ENCODE measurements at regions not wholly inside any gene's neighbourhood (a gene's known extent, or its start where the extent isn't known, plus 50 kb on each side); places are given as distances from the start of the nearest gene placed in this dataset.

- no peaks in the 10 kb centered on the region for H3K79me2 ChIP-seq (ENCODE audit: control insufficient read depth in 1 of 2, insufficient read depth in 2 of 2, low read length in 2 of 2)
- no peak overlapping the region for H4K91ac ChIP-seq (replicated peaks; ENCODE audit: insufficient read length, low read length)
- H2AFZ ChIP-seq (ENCODE audit: low read length) = no peak overlapping the region
- no peak overlapping the region for H3K9ac ChIP-seq (replicated peaks in 1 of 4; ENCODE audit: extremely low read depth in 1 of 4, low read depth in 3 of 4, low read length in 3 of 4)
- no peak overlapping the region for H3K18ac ChIP-seq (ENCODE audit: extremely low read depth, low read length)
- no peak overlapping the region for H2BK120ac ChIP-seq (replicated peaks; ENCODE audit: low read depth, low read length)
- no peak overlapping the region for H3K14ac ChIP-seq (ENCODE audit: insufficient read length)
- no peak overlapping the region for H4K8ac ChIP-seq (ENCODE audit: extremely low read depth, insufficient read depth, low read length)
- H3K36me3 ChIP-seq (ENCODE audit: control insufficient read depth in 2 of 4, insufficient read depth in 4 of 4, low read length in 3 of 4) = no peaks in the 10 kb centered on the region
- no peak overlapping the region for H2BK20ac ChIP-seq (ENCODE audit: low read length)
- no peak overlapping the region for H3K56ac ChIP-seq (replicated peaks; ENCODE audit: insufficient read length, low read depth, low read length)
- no peaks in the 10 kb centered on the region for H3K27me3 ChIP-seq (replicated peaks in 1 of 4; ENCODE audit: control insufficient read depth in 3 of 4, extremely low read depth in 1 of 4, insufficient read depth in 3 of 4, low read length in 3 of 4)
- H3K23ac ChIP-seq (ENCODE audit: insufficient read length) = no peak overlapping the region
- H3K23me2 ChIP-seq (ENCODE audit: low read depth, low read length) = no peaks in the 10 kb centered on the region
- H3K4me1 ChIP-seq (replicated peaks in 1 of 4; ENCODE audit: control insufficient read depth in 3 of 4, insufficient read depth in 4 of 4, low read length in 3 of 4) = peaks cover 0 to 2% (median 0%) of the 10 kb centered on the region in 4 experiments; a peak in 1 of 7 replicates
- no peak overlapping the region for H2BK5ac ChIP-seq (ENCODE audit: low read depth, low read length)
- CTCF ChIA-PET (ENCODE audit: partially characterized antibody) = interaction anchor here (0.6 to 1.9 kb wide), 7 partner anchors 15 to 229 kb away, joined by 3 to 5 read pairs (median 4); no protein-coding TSS in a partner anchor
- no peaks in the 10 kb centered on the region for H4K20me1 ChIP-seq (replicated peaks in 1 of 2; ENCODE audit: control insufficient read depth in 1 of 2, insufficient read depth in 2 of 2, low read length in 2 of 2)
- no peaks in the 10 kb centered on the region for H3K9me3 ChIP-seq (ENCODE audit: insufficient read depth in 2 of 2, low read depth in 1 of 2, low read length in 1 of 2)
- no peaks in the 10 kb centered on the region for H3K79me1 ChIP-seq (ENCODE audit: low read depth, low read length)
- DNase-seq (ENCODE audit: low read depth in 1 of 2, low spot score in 2 of 2) = no peak
- H3K27ac ChIP-seq (ENCODE audit: low read depth, low read length) = no peak overlapping the region
- no peak overlapping the region for H2BK12ac ChIP-seq (ENCODE audit: low read depth, low read length)
- H4K5ac ChIP-seq (ENCODE audit: insufficient read length, low read depth, low read length) = no peak overlapping the region
- peak; percentile 28 for FAIRE-seq
- no peak overlapping the region for H3K4me2 ChIP-seq (ENCODE audit: insufficient read depth in 1 of 2, low read depth in 2 of 2, low read length in 2 of 2)
- no peak overlapping the region for H2BK15ac ChIP-seq (ENCODE audit: low read length)
- no peak overlapping the region for H3K4ac ChIP-seq (replicated peaks; ENCODE audit: insufficient read length, low read depth, low read length)
- no peak overlapping the region for H2AK5ac ChIP-seq (ENCODE audit: low read depth, low read length)
- POLR2A ChIA-PET (ENCODE audit: partially characterized antibody) = no interaction called here
- no peak overlapping the region for H3K4me3 ChIP-seq (ENCODE audit: extremely low read depth in 1 of 4, insufficient read depth in 2 of 4, low read depth in 3 of 4, low read length in 4 of 4)
- 85% methylated on average over 5 of the region's 5 CpGs; no CpG with 5 or more reads in 1 of the 2 experiments for WGBS, 2 experiments (ENCODE audit: extremely low coverage in 1 of 2, insufficient coverage in 1 of 2, insufficient read length in 1 of 2, insufficient replicate concordance in 2 of 2, low coverage in 1 of 2, low lambda C conversion rate in 2 of 2, missing lambda C conversion rate in 1 of 2)
- no peak for TF ChIP-seq ZNF274 (IDR thresholded peaks at IDR 0.05; ENCODE audit: borderline replicate concordance, extremely low read depth, low read length)
- TF ChIP-seq TAF1 (IDR thresholded peaks at IDR 0.05; ENCODE audit: low read depth, low read length) = no peak
- TF ChIP-seq, protein P1, sequence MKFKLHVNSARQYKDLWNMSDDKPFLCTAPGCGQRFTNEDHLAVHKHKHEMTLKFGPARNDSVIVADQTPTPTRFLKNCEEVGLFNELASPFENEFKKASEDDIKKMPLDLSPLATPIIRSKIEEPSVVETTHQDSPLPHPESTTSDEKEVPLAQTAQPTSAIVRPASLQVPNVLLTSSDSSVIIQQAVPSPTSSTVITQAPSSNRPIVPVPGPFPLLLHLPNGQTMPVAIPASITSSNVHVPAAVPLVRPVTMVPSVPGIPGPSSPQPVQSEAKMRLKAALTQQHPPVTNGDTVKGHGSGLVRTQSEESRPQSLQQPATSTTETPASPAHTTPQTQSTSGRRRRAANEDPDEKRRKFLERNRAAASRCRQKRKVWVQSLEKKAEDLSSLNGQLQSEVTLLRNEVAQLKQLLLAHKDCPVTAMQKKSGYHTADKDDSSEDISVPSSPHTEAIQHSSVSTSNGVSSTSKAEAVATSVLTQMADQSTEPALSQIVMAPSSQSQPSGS (IDR thresholded peaks at IDR 0.05; ENCODE audit: low read length) = no peak
- TF ChIP-seq CBX8 (IDR thresholded peaks at IDR 0.05; ENCODE audit: borderline replicate concordance, low read depth, low read length) = no peak
- no peak for TF ChIP-seq TBP (IDR thresholded peaks at IDR 0.05; ENCODE audit: low read depth, low read length)
- no peak for TF ChIP-seq POU5F1 (IDR thresholded peaks at IDR 0.05; ENCODE audit: low read depth, low read length)
- no peak for TF ChIP-seq E2F6 (IDR thresholded peaks at IDR 0.05)
- TF ChIP-seq, protein P2, sequence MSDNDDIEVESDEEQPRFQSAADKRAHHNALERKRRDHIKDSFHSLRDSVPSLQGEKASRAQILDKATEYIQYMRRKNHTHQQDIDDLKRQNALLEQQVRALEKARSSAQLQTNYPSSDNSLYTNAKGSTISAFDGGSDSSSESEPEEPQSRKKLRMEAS (IDR thresholded peaks at IDR 0.05) = no peak
- TF ChIP-seq MAFK (IDR thresholded peaks at IDR 0.05; ENCODE audit: low read depth, low read length) = no peak
- no peak for TF ChIP-seq GABPA (IDR thresholded peaks at IDR 0.05; ENCODE audit: borderline replicate concordance, insufficient read depth, low read length)
- TF ChIP-seq TAF7 (optimal IDR thresholded peaks at IDR 0.05; ENCODE audit: borderline replicate concordance, low read depth, low read length) = no peak
- TF ChIP-seq JUN (IDR thresholded peaks at IDR 0.05; ENCODE audit: low read depth, low read length) = no peak
- no peak for TF ChIP-seq EGR1 (IDR thresholded peaks at IDR 0.05; ENCODE audit: borderline replicate concordance, low read depth, low read length)
Observed at GRCh38 chr9:785997-786396, 55.5 kb upstream of the DMRT1 start.

Data from H1 (cell line).